ENCODE measurements at regions not wholly inside any gene's neighbourhood (a gene's known extent, or its start where the extent isn't known, plus 50 kb on each side); places are given as distances from the start of the nearest gene placed in this dataset.

DNA sequence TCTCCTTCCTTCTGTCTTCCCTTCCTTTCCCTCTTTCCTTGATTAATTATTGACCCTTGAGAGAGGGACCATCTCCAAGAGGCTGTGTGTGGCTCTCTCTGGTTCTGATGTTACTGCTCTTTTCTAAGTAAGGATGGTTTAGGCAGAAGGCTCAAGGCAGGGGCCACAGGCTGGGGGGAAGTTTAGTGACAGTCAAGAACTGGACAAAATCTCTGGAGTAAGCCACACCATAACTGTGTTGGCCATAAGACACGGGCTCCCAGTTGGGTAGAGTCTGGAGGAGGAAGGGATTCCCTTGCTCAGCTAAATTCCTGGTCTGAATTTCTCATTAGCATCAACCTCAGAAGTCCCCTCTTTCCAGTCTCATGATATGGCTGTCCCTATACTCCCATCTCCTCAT is 74.7 kb downstream of the BUD13 start:
- Histone ChIP-seq H3K9me3 (replicated peaks in 1 of 2; ENCODE audit: control insufficient read depth in 2 of 2, insufficient read depth in 1 of 2, low read depth in 1 of 2, low read length in 2 of 2) (no peaks in the 10 kb centered on the region), H2AFZ (ENCODE audit: low read length) (no peak overlapping the region), H3K36me3 (replicated peaks in 1 of 2; ENCODE audit: control insufficient read depth in 2 of 2, insufficient read depth in 2 of 2, low read length in 2 of 2) (no peaks in the 10 kb centered on the region), H4K8ac (ENCODE audit: low read depth, low read length) (no peak overlapping the region), H2BK120ac (ENCODE audit: low read depth, low read length) (no peak overlapping the region), H3K27me3 (ENCODE audit: control insufficient read depth in 3 of 3, insufficient read depth in 3 of 3, low read depth in 1 of 3, low read length in 3 of 3) (peaks cover 0 to 20% (median 0%) of the 10 kb centered on the region in 3 experiments), H3K27ac (replicated peaks; ENCODE audit: low read length) (no peak overlapping the region), H3K9ac (ENCODE audit: low read depth, low read length, poor library complexity) (no peak overlapping the region), H3K4me2 (ENCODE audit: insufficient read depth, low read length, poor library complexity, severe bottlenecking) (no peak overlapping the region), H2BK5ac (ENCODE audit: low read length) (no peak overlapping the region), H2BK12ac (ENCODE audit: low read length) (no peak overlapping the region), H3K79me1 (ENCODE audit: low read depth, low read length) (no peaks in the 10 kb centered on the region), H3K4me1 (ENCODE audit: control insufficient read depth in 2 of 2, insufficient read depth in 1 of 2, low read depth in 1 of 2, low read length in 2 of 2) (peaks cover 1 to 9% of the 10 kb centered on the region in 2 donors), H3K4me3 (ENCODE audit: low read length in 2 of 2) (no peak overlapping the region), H3K18ac (ENCODE audit: low read length) (no peak overlapping the region), H3K4ac (ENCODE audit: low read length) (no peak overlapping the region), H3K23ac (ENCODE audit: low read depth, low read length, poor library complexity) (no peak overlapping the region), H3K14ac (ENCODE audit: low read length) (no peak overlapping the region), H4K91ac (ENCODE audit: low read depth, low read length, poor library complexity) (no peak overlapping the region), H2AK5ac (ENCODE audit: low read depth, low read length) (no peak overlapping the region), H2BK15ac (ENCODE audit: low read length) (no peak overlapping the region)
- DNase-seq (ENCODE audit: low spot score), result no peak
- no CpG with 5 or more reads among the region's 1 CpG for WGBS, 2 donors (ENCODE audit: extremely low coverage in 2 of 2, insufficient read length in 2 of 2, insufficient replicate concordance in 1 of 2)

- Histone ChIP-seq H2BK120ac (ENCODE audit: low read depth, low read length) (no peak overlapping the region), H2BK5ac (ENCODE audit: low read length) (no peak overlapping the region), H3K4me1 (ENCODE audit: control insufficient read depth in 2 of 2, insufficient read depth in 1 of 2, low read depth in 1 of 2, low read length in 2 of 2) (peaks cover 0 to 6% of the 10 kb centered on the region in 2 donors), H3K14ac (ENCODE audit: low read length) (no peak overlapping the region), H3K27me3 (ENCODE audit: control insufficient read depth in 3 of 3, insufficient read depth in 3 of 3, low read depth in 1 of 3, low read length in 3 of 3) (peaks cover 0 to 20% (median 0%) of the 10 kb centered on the region in 3 experiments), H2AFZ (ENCODE audit: low read length) (no peak overlapping the region), H3K4ac (ENCODE audit: low read length) (no peak overlapping the region), H3K27ac (replicated peaks; ENCODE audit: low read length) (no peak overlapping the region), H3K79me1 (ENCODE audit: low read depth, low read length) (no peaks in the 10 kb centered on the region), H3K9ac (ENCODE audit: low read depth, low read length, poor library complexity) (no peak overlapping the region), H4K8ac (ENCODE audit: low read depth, low read length) (no peak overlapping the region), H2BK15ac (ENCODE audit: low read length) (no peak overlapping the region), H3K4me2 (ENCODE audit: insufficient read depth, low read length, poor library complexity, severe bottlenecking) (no peak overlapping the region), H2BK12ac (ENCODE audit: low read length) (no peak overlapping the region), H3K36me3 (replicated peaks in 1 of 2; ENCODE audit: control insufficient read depth in 2 of 2, insufficient read depth in 2 of 2, low read length in 2 of 2) (no peaks in the 10 kb centered on the region), H3K9me3 (replicated peaks in 1 of 2; ENCODE audit: control insufficient read depth in 2 of 2, insufficient read depth in 1 of 2, low read depth in 1 of 2, low read length in 2 of 2) (no peaks in the 10 kb centered on the region), H3K4me3 (ENCODE audit: low read length in 2 of 2) (no peak overlapping the region), H3K23ac (ENCODE audit: low read depth, low read length, poor library complexity) (no peak overlapping the region), H3K18ac (ENCODE audit: low read length) (no peak overlapping the region), H4K91ac (ENCODE audit: low read depth, low read length, poor library complexity) (no peak overlapping the region), H2AK5ac (ENCODE audit: low read depth, low read length) (no peak overlapping the region)
- no CpG with 5 or more reads among the region's 7 CpGs for WGBS, 2 donors (ENCODE audit: extremely low coverage in 2 of 2, insufficient read length in 2 of 2, insufficient replicate concordance in 1 of 2)
- no peak for DNase-seq (ENCODE audit: low spot score)
These were observed 75.1 kb downstream of the BUD13 start for GRCh38 chr11:116697639-116698038.

DNA sequence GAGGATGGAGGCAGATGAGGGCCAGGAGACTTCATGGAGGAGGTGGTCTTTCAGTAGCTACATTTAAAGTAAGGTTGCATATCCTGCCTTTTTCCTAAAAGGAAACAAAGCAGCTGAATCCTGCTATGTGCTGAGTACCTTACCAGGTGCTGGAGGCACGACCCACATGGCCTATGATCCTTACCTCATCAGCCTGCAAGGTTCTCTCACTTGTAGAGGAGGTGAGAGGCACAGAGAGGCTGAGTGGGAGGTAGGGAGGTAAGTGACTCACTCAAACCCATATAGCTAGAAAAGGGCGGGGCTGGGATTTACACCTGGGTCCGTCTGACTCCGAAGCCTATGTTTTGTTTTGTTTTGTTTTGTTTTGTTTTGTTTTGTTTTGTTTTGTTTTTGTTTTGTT is 75.8 kb downstream of the BUD13 start:
- no peak overlapping the region for H3K4me3 ChIP-seq (ENCODE audit: low read length in 2 of 2)
- H3K79me1 ChIP-seq (ENCODE audit: low read depth, low read length), result no peaks in the 10 kb centered on the region
- peaks cover 0 to 20% (median 0%) of the 10 kb centered on the region in 3 experiments for H3K27me3 ChIP-seq (ENCODE audit: control insufficient read depth in 3 of 3, insufficient read depth in 3 of 3, low read depth in 1 of 3, low read length in 3 of 3)
- H4K8ac ChIP-seq (ENCODE audit: low read depth, low read length), result no peak overlapping the region
- H3K23ac ChIP-seq (ENCODE audit: low read depth, low read length, poor library complexity), result no peak overlapping the region
- no peak overlapping the region for H4K91ac ChIP-seq (ENCODE audit: low read depth, low read length, poor library complexity)
- H3K4me2 ChIP-seq (ENCODE audit: insufficient read depth, low read length, poor library complexity, severe bottlenecking), result no peak overlapping the region
- peaks cover 0 to 6% of the 10 kb centered on the region in 2 donors for H3K4me1 ChIP-seq (ENCODE audit: control insufficient read depth in 2 of 2, insufficient read depth in 1 of 2, low read depth in 1 of 2, low read length in 2 of 2)
- H2AK5ac ChIP-seq (ENCODE audit: low read depth, low read length), result no peak overlapping the region
- H2BK120ac ChIP-seq (ENCODE audit: low read depth, low read length), result no peak overlapping the region
- no peak overlapping the region for H2BK15ac ChIP-seq (ENCODE audit: low read length)
- WGBS, 2 donors (ENCODE audit: extremely low coverage in 2 of 2, insufficient read length in 2 of 2, insufficient replicate concordance in 1 of 2), result no CpG with 5 or more reads among the region's 4 CpGs
- no peak for DNase-seq (ENCODE audit: low spot score)
- H2BK5ac ChIP-seq (ENCODE audit: low read length), result no peak overlapping the region
- no peak overlapping the region for H2BK12ac ChIP-seq (ENCODE audit: low read length)
- no peaks in the 10 kb centered on the region for H3K36me3 ChIP-seq (replicated peaks in 1 of 2; ENCODE audit: control insufficient read depth in 2 of 2, insufficient read depth in 2 of 2, low read length in 2 of 2)
- no peaks in the 10 kb centered on the region for H3K9me3 ChIP-seq (replicated peaks in 1 of 2; ENCODE audit: control insufficient read depth in 2 of 2, insufficient read depth in 1 of 2, low read depth in 1 of 2, low read length in 2 of 2)
- no peak overlapping the region for H3K18ac ChIP-seq (ENCODE audit: low read length)
- no peak overlapping the region for H3K27ac ChIP-seq (replicated peaks; ENCODE audit: low read length)
- no peak overlapping the region for H3K9ac ChIP-seq (ENCODE audit: low read depth, low read length, poor library complexity)
- H2AFZ ChIP-seq (ENCODE audit: low read length), result no peak overlapping the region
- H3K14ac ChIP-seq (ENCODE audit: low read length), result no peak overlapping the region
- H3K4ac ChIP-seq (ENCODE audit: low read length), result no peak overlapping the region

DNA sequence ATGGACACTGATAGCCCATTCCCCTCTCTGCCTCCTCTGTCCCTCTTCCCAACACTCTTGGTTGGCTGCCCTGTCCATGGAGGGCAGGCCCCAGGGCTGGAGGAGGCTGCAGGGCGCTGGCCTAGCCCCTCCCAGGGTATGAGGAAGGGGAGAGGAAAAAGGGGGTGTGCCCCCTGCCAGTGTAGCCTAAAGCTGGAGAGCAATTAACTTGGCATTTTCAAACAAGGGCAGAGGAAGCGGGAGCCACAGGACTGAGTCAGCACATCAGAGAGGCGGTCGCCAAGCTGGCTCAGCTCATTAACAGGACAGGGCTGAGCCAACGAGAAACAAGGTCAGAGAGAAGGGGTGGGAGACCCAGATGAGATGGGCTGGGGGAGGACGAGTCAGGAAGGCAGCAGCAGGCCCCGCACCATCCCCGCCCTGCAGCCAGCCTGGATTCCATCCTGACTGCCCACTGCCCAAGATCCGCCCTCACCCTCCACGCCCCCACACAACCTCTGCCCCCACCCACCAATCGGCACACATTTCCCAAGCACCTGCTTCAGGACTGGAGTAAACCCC is 76.3 kb downstream of the BUD13 start:
- Histone ChIP-seq H3K4me1 (ENCODE audit: control insufficient read depth in 2 of 2, insufficient read depth in 1 of 2, low read depth in 1 of 2, low read length in 2 of 2) (peaks cover 0 to 6% of the 10 kb centered on the region in 2 donors), H2AFZ (ENCODE audit: low read length) (no peak overlapping the region), H3K4me2 (ENCODE audit: insufficient read depth, low read length, poor library complexity, severe bottlenecking) (no peak overlapping the region), H3K27ac (replicated peaks; ENCODE audit: low read length) (no peak overlapping the region), H2BK5ac (ENCODE audit: low read length) (no peak overlapping the region), H3K9ac (ENCODE audit: low read depth, low read length, poor library complexity) (no peak overlapping the region), H3K27me3 (ENCODE audit: control insufficient read depth in 3 of 3, insufficient read depth in 3 of 3, low read depth in 1 of 3, low read length in 3 of 3) (peaks cover 0 to 20% (median 0%) of the 10 kb centered on the region in 3 experiments), H3K9me3 (replicated peaks in 1 of 2; ENCODE audit: control insufficient read depth in 2 of 2, insufficient read depth in 1 of 2, low read depth in 1 of 2, low read length in 2 of 2) (no peaks in the 10 kb centered on the region), H4K91ac (ENCODE audit: low read depth, low read length, poor library complexity) (no peak overlapping the region), H2BK15ac (ENCODE audit: low read length) (no peak overlapping the region), H3K23ac (ENCODE audit: low read depth, low read length, poor library complexity) (peak overlapping the region; percentile 52), H3K14ac (ENCODE audit: low read length) (peak overlapping the region; percentile 21), H3K18ac (ENCODE audit: low read length) (no peak overlapping the region), H3K4me3 (ENCODE audit: low read length in 2 of 2) (peak overlapping the region in 1 of 2 donors; percentile 2), H2BK12ac (ENCODE audit: low read length) (peak overlapping the region; percentile 73), H4K8ac (ENCODE audit: low read depth, low read length) (no peak overlapping the region), H3K79me1 (ENCODE audit: low read depth, low read length) (no peaks in the 10 kb centered on the region), H3K36me3 (replicated peaks in 1 of 2; ENCODE audit: control insufficient read depth in 2 of 2, insufficient read depth in 2 of 2, low read length in 2 of 2) (no peaks in the 10 kb centered on the region), H3K4ac (ENCODE audit: low read length) (no peak overlapping the region), H2AK5ac (ENCODE audit: low read depth, low read length) (no peak overlapping the region), H2BK120ac (ENCODE audit: low read depth, low read length) (no peak overlapping the region)
- WGBS, 2 donors (ENCODE audit: extremely low coverage in 2 of 2, insufficient read length in 2 of 2, insufficient replicate concordance in 1 of 2), result no CpG with 5 or more reads among the region's 11 CpGs
- no peak for DNase-seq (ENCODE audit: low spot score)

Data from neuronal stem cell (in vitro differentiated cells).